Transverse colon (tissue), 4 donors: ENCODE measurements at regions not wholly inside any gene's neighbourhood (a gene's known extent, or its start where the extent isn't known, plus 50 kb on each side); places are given as distances from the start of the nearest gene placed in this dataset.

ENCODE experiments used
- DNase-seq: peaks from one replicate; pipeline ENCODE4 v3.0.0-alpha.2; 2019
- H3K27ac ChIP-seq, 4 donors: fragments of 200-600 bp; sonication (generic); 2 replicates each; pipeline ENCODE4 v1.5.1; 2016 to 2018; ENCODE audit warnings: inconsistent platforms in 4 of 4
- H3K27me3 ChIP-seq: fragments of 200-600 bp; sonication (generic); 2 replicates; pipeline ENCODE4 v1.5.1; 2017; ENCODE audit warnings: inconsistent platforms
- H3K36me3 ChIP-seq, 4 donors: fragments of 200-600 bp; sonication (generic); 2 replicates each; pipeline ENCODE4 v1.5.1; 2017 to 2019; ENCODE audit warnings: inconsistent platforms in 4 of 4
- H3K4me1 ChIP-seq, 4 donors: fragments of 200-600 bp; sonication (generic); 2 replicates each; pipeline ENCODE4 v1.5.1; 2017 to 2020; ENCODE audit warnings: inconsistent platforms in 4 of 4
- H3K4me3 ChIP-seq, 4 donors: fragments of 200-600 bp; sonication (generic); 1 replicate in 1 of 4; 2 replicates in 3 of 4; pipeline versions ENCODE4 v1.5.1 to v1.6.1; 2017 to 2019; ENCODE audit warnings: inconsistent platforms in 4 of 4
- H3K9me3 ChIP-seq, 2 donors: fragments of 200-600 bp; sonication (generic); 2 replicates each; pipeline ENCODE4 v1.5.1; 2017 to 2019; ENCODE audit warnings: inconsistent platforms in 2 of 2
- EP300 ChIP-seq: sonication (generic); formaldehyde crosslinking; IDR thresholded peaks from one replicate; pipeline ENCODE4 v1.6.1; 2017; ENCODE audit warnings: antibody characterized with exemption, low read depth
- POLR2A ChIP-seq: fragments of 450-650 bp; IDR thresholded peaks from one replicate; pipeline ENCODE4 v1.6.1; 2016; ENCODE audit warnings: antibody characterized with exemption, mild to moderate bottlenecking, moderate library complexity
- POLR2AphosphoS5 ChIP-seq, 3 donors: sonication (generic); formaldehyde crosslinking; IDR thresholded peaks; one replicate each; pipeline ENCODE4 v1.6.1; 2016; ENCODE audit warnings: antibody characterized with exemption in 3 of 3
- WGBS, 2 donors: methylation state at CpG; one replicate each; pipeline ENCODE4 v1.1.5; 2018; ENCODE audit warnings: low coverage in 1 of 2; 5-methylcytosine and 5-hydroxymethylcytosine counted together
- in situ Hi-C, 4 donors: fragments of 200-750 bp; cut with MboI; loops; one replicate each; pipeline versions ENCODE4 v1.15.0 to v1.15.1; 2017; ENCODE audit warnings: low sequenced_read_pairs in 3 of 4, low pct_ligation_motif_present in 1 of 4, low pct_unique_long_range_greater_than_20kb in 1 of 4
- intact Hi-C: fragments of 100-400 bp; cut with DNase I; formaldehyde crosslinking; loops from one replicate; pipeline ENCODE4 v1.15.1; 2023; ENCODE audit warnings: low total_unique reads
- TF ChIP-seq, protein P1 (sequence below), 5 experiments: fragments of 200-600 bp in 3 of 5; fragments of 450-650 bp in 2 of 5; sonication (generic) in 3 of 5; IDR thresholded peaks; 1 replicate in 2 of 5; 2 replicates in 3 of 5; pipeline ENCODE4 v1.5.1; 2016 to 2017; ENCODE audit warnings: antibody characterized with exemption in 5 of 5, inconsistent platforms in 3 of 5, mild to moderate bottlenecking in 2 of 5, moderate library complexity in 1 of 5

DNA sequence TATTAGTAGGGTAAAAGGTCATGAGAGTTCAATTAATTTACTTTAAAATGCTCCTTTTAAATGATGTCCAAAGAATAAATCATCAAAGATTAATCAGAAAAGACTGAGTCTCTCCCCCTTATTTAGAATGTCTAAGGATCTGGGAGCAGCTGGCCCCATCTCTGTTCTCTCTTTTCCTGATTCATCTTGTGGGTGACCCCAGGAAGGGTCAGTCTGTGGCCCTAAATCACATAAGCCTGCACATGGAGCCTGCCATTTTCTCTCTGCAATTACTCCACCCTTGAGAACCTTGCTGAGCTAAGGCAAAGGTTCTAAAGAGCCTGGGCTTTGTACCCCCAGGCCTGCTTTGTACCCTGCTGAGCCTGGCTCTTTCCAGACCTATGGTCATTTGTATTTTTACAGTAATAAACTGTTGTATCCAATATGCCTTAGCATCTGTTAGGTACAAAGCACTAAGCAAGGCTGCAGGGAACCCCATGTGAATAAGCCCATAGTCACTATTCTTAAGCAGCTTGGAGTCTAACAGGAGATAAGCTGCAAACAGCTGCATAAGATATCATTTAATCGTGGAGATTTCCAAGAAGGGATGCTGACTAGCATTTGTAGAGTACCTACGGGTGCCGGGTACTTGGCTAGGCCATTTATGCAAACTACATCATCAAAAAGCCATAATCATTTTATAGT lies 431.0 kb upstream of the MARCKS start:
- Histone ChIP-seq H3K9me3 (no peaks in the 10 kb centered on the region), H3K27ac (no peak overlapping the region), H3K4me3 (no peak overlapping the region), H3K27me3 (no peaks in the 10 kb centered on the region), H3K4me1 (no peaks in the 10 kb centered on the region), H3K36me3 (no peaks in the 10 kb centered on the region)
- 79 to 83% methylated on average over 3 of the region's 3 CpGs for WGBS, 2 donors
- TF ChIP-seq EP300 (no peak), POLR2A (no peak), POLR2AphosphoS5 (IDR thresholded peaks at IDR 0.05) (no peak)
- TF ChIP-seq, protein P1, sequence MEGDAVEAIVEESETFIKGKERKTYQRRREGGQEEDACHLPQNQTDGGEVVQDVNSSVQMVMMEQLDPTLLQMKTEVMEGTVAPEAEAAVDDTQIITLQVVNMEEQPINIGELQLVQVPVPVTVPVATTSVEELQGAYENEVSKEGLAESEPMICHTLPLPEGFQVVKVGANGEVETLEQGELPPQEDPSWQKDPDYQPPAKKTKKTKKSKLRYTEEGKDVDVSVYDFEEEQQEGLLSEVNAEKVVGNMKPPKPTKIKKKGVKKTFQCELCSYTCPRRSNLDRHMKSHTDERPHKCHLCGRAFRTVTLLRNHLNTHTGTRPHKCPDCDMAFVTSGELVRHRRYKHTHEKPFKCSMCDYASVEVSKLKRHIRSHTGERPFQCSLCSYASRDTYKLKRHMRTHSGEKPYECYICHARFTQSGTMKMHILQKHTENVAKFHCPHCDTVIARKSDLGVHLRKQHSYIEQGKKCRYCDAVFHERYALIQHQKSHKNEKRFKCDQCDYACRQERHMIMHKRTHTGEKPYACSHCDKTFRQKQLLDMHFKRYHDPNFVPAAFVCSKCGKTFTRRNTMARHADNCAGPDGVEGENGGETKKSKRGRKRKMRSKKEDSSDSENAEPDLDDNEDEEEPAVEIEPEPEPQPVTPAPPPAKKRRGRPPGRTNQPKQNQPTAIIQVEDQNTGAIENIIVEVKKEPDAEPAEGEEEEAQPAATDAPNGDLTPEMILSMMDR (IDR thresholded peaks at IDR 0.05) = no peak
- intact Hi-C loops = no loop called here
- in situ Hi-C loops = no loop called here
- no peak for DNase-seq

DNA sequence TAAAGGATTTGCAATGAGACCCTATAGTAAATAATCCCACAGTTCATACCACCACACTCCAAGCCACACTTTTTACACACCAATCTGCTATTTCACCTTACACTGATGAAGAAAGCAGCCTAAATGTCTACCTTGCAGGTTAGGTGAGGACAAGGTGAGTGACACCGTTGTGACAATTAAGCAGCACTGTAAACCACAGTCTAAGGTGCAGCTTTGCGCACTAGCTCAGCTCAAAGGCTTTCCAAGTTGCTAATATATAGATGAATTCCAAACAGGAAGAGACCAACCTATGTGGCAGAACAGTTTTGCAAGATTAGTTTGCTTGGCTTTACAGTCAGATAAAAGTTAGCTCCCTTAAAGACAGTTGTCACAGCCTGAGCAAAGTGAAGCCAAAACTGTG lies 429.5 kb upstream of the MARCKS start:
- Histone ChIP-seq H3K9me3 (no peaks in the 10 kb centered on the region), H3K4me1 (no peaks in the 10 kb centered on the region), H3K36me3 (no peaks in the 10 kb centered on the region), H3K4me3 (no peak overlapping the region), H3K27me3 (no peaks in the 10 kb centered on the region), H3K27ac (no peak overlapping the region)
- DNase-seq = no peak
- in situ Hi-C loops = no loop called here
- WGBS, 2 donors = 77 to 90% methylated on average over 2 of the region's 2 CpGs
- no peak for TF ChIP-seq POLR2A
- intact Hi-C loops = no loop called here

DNA sequence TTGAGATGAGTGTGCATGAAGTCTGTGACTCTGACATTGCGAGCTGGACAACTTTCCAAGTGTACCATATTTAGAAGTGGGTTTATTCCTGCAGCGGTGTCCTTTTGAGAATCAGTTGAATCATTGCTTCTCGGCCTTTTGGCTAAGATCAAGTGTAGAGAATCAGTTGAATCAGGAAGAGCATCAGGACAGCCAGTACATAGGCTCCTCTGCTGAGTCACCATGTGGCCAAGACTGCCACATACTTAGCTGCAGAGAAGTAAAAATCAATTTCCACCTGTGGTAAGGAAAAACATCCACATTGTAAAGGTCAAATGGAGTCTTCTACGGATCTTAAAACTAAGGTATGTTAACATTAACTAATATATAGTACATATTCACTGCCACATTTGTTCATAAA lies 428.4 kb upstream of the MARCKS start:
- in situ Hi-C loops = no loop called here
- no peaks in the 10 kb centered on the region for H3K36me3 ChIP-seq
- H3K4me3 ChIP-seq = no peak overlapping the region
- intact Hi-C loops = no loop called here
- H3K4me1 ChIP-seq = peaks cover 5 to 10% (median 9%) of the 10 kb centered on the region in 4 donors
- 78 to 83% methylated on average over 4 of the region's 4 CpGs for WGBS, 2 donors
- H3K27ac ChIP-seq = no peak overlapping the region
- TF ChIP-seq, protein P1 (IDR thresholded peaks at IDR 0.05) = no peak
- TF ChIP-seq POLR2A = no peak
- no peak for TF ChIP-seq EP300
- H3K9me3 ChIP-seq = no peaks in the 10 kb centered on the region
- no peaks in the 10 kb centered on the region for H3K27me3 ChIP-seq
- no peak for DNase-seq

DNA sequence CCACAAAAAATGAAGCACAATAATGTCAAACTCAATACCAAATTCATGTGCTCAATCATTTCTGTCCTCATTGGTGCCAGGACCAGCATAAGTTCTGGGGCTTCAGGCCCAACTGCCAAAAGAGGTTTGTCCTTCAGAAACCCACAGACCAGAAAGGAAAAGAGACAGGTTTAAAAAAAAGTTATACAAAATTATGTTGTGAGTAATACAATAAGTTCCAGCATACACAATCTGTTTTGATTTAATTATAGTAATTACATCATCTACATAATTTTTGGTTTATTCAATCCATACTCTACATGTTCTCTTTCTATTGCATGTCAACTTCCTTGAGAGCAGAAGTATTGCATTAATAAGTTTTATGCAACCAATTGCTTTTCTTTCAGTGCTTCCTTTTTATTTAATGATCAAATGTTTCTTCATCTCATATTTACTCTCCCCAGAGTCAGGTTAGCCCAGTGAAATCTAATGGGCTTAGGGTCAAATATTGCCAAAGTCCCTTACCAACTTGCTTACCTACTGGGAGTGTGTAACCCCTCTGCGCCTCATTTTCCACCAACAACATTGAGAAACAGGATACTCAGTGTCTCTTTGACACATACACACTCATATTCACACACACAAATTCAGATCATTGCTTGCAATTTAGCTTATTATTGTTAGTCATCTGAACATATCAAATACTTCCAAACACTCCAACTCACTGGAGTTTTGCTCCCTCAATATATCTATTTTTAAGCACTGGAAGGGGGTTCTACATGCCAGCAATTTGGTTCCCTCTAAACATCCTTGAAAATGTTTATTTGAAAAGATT lies 424.4 kb upstream of the MARCKS start:
- in situ Hi-C loops = no loop called here
- TF ChIP-seq EP300 = no peak
- no peak for TF ChIP-seq POLR2A
- TF ChIP-seq POLR2AphosphoS5 (IDR thresholded peaks at IDR 0.05) = no peak
- TF ChIP-seq, protein P1 (IDR thresholded peaks at IDR 0.05) = no peak
- H3K27me3 ChIP-seq = no peaks in the 10 kb centered on the region
- 78 to 93% methylated on average over 1 of the region's 1 CpG for WGBS, 2 donors
- no peaks in the 10 kb centered on the region for H3K36me3 ChIP-seq
- H3K27ac ChIP-seq = peak overlapping the region in 1 of 4 donors; percentile 65
- intact Hi-C loops = no loop called here
- DNase-seq = no peak
- H3K4me3 ChIP-seq = no peak overlapping the region
- H3K9me3 ChIP-seq = no peaks in the 10 kb centered on the region
- peaks cover 6 to 13% (median 11%) of the 10 kb centered on the region in 4 donors for H3K4me1 ChIP-seq
